ENCODE measurements at regions not wholly inside any gene's neighbourhood (a gene's known extent, or its start where the extent isn't known, plus 50 kb on each side); places are given as distances from the start of the nearest gene placed in this dataset.

DNA sequence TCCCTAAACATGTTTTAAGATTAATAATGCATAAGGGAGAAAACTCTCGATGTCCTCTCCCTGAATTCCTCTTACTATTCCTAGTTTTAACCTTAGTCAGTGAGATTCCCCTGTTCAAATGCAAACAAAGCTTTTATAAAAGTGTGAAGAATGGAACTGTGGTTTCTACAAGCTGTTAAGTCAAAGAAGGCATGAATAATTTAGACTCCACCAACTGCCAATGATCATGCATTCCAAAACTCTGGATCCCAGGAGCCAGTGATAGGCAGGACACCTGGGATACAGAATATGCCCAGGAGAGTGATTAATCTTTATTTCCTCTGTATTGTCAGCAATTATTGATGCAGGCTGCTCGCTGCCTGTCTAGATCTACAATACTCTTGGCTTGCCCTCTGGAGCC, 190.3 kb upstream of the ATF7IP start:
- no peak overlapping the region for H3K9ac ChIP-seq (ENCODE audit: low read length in 5 of 5)
- H3K27me3 ChIP-seq (ENCODE audit: control insufficient read depth in 5 of 5, insufficient read depth in 4 of 5, low read length in 5 of 5): peaks cover 0 to 8% (median 0%) of the 10 kb centered on the region in 5 donors
- no peak overlapping the region for H3K4me3 ChIP-seq (ENCODE audit: low read depth in 1 of 5, low read length in 5 of 5)
- H3K36me3 ChIP-seq (ENCODE audit: control insufficient read depth in 5 of 5, insufficient read depth in 5 of 5, low read length in 5 of 5): no peaks in the 10 kb centered on the region
- H3K9me3 ChIP-seq (ENCODE audit: control insufficient read depth in 5 of 5, low read length in 5 of 5): no peaks in the 10 kb centered on the region
- no peak overlapping the region for H3K27ac ChIP-seq (ENCODE audit: low read depth, low read length)
- no peaks in the 10 kb centered on the region for H3K4me1 ChIP-seq (ENCODE audit: control insufficient read depth in 5 of 5, insufficient read depth in 5 of 5, low read length in 5 of 5)

GRCh38 chr12:14185427-14186192, 179.9 kb upstream of the ATF7IP start:
- Histone ChIP-seq H3K4me3 (ENCODE audit: low read depth in 1 of 5, low read length in 5 of 5) (no peak overlapping the region), H3K9ac (ENCODE audit: low read length in 5 of 5) (no peak overlapping the region), H3K27me3 (ENCODE audit: control insufficient read depth in 5 of 5, insufficient read depth in 4 of 5, low read length in 5 of 5) (no peaks in the 10 kb centered on the region), H3K9me3 (ENCODE audit: control insufficient read depth in 5 of 5, low read length in 5 of 5) (no peaks in the 10 kb centered on the region), H3K4me1 (ENCODE audit: control insufficient read depth in 5 of 5, insufficient read depth in 5 of 5, low read length in 5 of 5) (peaks cover 0 to 4% (median 2%) of the 10 kb centered on the region in 5 donors), H3K27ac (ENCODE audit: low read depth, low read length) (no peak overlapping the region), H3K36me3 (ENCODE audit: control insufficient read depth in 5 of 5, insufficient read depth in 5 of 5, low read length in 5 of 5) (no peaks in the 10 kb centered on the region)

GRCh38 chr12:14186193-14186502, 179.3 kb upstream of the ATF7IP start:
- H3K27ac ChIP-seq (ENCODE audit: low read depth, low read length): no peak overlapping the region
- H3K27me3 ChIP-seq (ENCODE audit: control insufficient read depth in 5 of 5, insufficient read depth in 4 of 5, low read length in 5 of 5): no peaks in the 10 kb centered on the region
- no peak overlapping the region for H3K9ac ChIP-seq (ENCODE audit: low read length in 5 of 5)
- H3K9me3 ChIP-seq (ENCODE audit: control insufficient read depth in 5 of 5, low read length in 5 of 5): no peaks in the 10 kb centered on the region
- no peaks in the 10 kb centered on the region for H3K36me3 ChIP-seq (ENCODE audit: control insufficient read depth in 5 of 5, insufficient read depth in 5 of 5, low read length in 5 of 5)
- peaks cover 0 to 4% (median 2%) of the 10 kb centered on the region in 5 donors for H3K4me1 ChIP-seq (ENCODE audit: control insufficient read depth in 5 of 5, insufficient read depth in 5 of 5, low read length in 5 of 5)
- H3K4me3 ChIP-seq (ENCODE audit: low read depth in 1 of 5, low read length in 5 of 5): no peak overlapping the region

DNA sequence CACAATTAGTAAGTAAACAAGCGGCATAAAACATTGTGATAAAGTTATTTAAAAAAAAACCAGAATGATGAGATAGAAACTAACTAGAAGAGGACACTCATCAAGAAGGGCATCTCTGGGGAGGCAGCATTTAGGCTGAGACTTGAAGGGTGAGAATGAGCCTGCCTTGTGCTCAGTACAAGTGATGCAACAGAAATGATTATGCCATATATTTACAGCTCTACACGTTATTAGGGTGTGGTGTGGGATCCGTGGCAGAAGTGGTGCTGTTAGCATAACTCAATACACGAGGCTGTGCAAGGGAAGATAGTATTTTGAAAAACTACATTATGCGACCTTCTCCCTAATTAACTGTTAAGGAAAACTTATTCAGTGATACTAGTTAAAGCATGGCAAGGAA, 178.5 kb upstream of the ATF7IP start:
- H3K36me3 ChIP-seq (ENCODE audit: control insufficient read depth in 5 of 5, insufficient read depth in 5 of 5, low read length in 5 of 5): no peaks in the 10 kb centered on the region
- no peaks in the 10 kb centered on the region for H3K9me3 ChIP-seq (ENCODE audit: control insufficient read depth in 5 of 5, low read length in 5 of 5)
- H3K9ac ChIP-seq (ENCODE audit: low read length in 5 of 5): no peak overlapping the region
- H3K4me1 ChIP-seq (ENCODE audit: control insufficient read depth in 5 of 5, insufficient read depth in 5 of 5, low read length in 5 of 5): peaks cover 0 to 4% (median 2%) of the 10 kb centered on the region in 5 donors
- no peak overlapping the region for H3K4me3 ChIP-seq (ENCODE audit: low read depth in 1 of 5, low read length in 5 of 5)
- H3K27ac ChIP-seq (ENCODE audit: low read depth, low read length): no peak overlapping the region
- H3K27me3 ChIP-seq (ENCODE audit: control insufficient read depth in 5 of 5, insufficient read depth in 4 of 5, low read length in 5 of 5): no peaks in the 10 kb centered on the region

DNA sequence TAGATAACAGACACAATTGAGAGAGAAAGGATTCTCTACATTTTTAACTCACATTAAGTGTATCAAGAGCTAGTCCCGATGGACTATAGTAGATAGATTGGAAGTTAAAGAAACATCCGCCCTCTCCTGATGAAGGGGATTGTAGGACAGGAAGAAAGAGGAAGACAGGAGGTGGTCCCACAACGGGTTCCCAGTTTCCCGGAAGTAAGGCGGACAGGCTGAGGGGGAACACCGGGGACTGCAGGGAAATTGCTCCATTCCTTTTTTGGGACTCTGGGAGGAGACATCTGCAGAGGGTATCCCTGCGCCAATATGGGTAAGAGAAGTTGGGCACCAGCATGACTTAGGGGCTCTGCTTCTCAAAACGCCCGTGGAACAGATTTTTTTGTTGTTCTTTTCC, 177.5 kb upstream of the ATF7IP start:
- H3K9me3 ChIP-seq (ENCODE audit: control insufficient read depth in 5 of 5, low read length in 5 of 5): no peaks in the 10 kb centered on the region
- peaks cover 0 to 4% (median 2%) of the 10 kb centered on the region in 5 donors for H3K4me1 ChIP-seq (ENCODE audit: control insufficient read depth in 5 of 5, insufficient read depth in 5 of 5, low read length in 5 of 5)
- no peaks in the 10 kb centered on the region for H3K27me3 ChIP-seq (ENCODE audit: control insufficient read depth in 5 of 5, insufficient read depth in 4 of 5, low read length in 5 of 5)
- H3K27ac ChIP-seq (ENCODE audit: low read depth, low read length): no peak overlapping the region
- H3K36me3 ChIP-seq (ENCODE audit: control insufficient read depth in 5 of 5, insufficient read depth in 5 of 5, low read length in 5 of 5): no peaks in the 10 kb centered on the region
- no peak overlapping the region for H3K4me3 ChIP-seq (ENCODE audit: low read depth in 1 of 5, low read length in 5 of 5)
- no peak overlapping the region for H3K9ac ChIP-seq (ENCODE audit: low read length in 5 of 5)

DNA sequence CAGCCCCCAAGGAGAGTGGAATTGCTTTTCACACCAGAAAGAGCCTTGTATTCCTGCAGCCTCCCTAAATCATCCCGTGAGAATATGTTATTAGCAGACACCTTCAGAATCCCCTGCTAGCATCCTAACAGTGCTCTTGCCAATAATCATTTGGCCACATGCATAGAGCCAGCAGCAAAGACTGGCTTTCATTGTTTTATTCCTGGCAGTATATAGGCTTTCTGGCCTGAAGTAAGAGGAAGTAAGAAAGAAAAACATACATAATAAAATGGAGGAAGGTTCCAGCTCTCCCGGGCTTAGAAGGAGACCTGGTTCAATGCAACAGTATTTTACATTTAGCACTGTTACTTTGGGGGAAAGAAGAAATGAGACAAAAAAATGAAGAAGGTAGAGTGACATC, 176.7 kb upstream of the ATF7IP start:
- H3K4me1 ChIP-seq (ENCODE audit: control insufficient read depth in 5 of 5, insufficient read depth in 5 of 5, low read length in 5 of 5): peaks cover 0 to 4% (median 2%) of the 10 kb centered on the region in 5 donors
- H3K36me3 ChIP-seq (ENCODE audit: control insufficient read depth in 5 of 5, insufficient read depth in 5 of 5, low read length in 5 of 5): no peaks in the 10 kb centered on the region
- H3K9me3 ChIP-seq (ENCODE audit: control insufficient read depth in 5 of 5, low read length in 5 of 5): no peaks in the 10 kb centered on the region
- no peaks in the 10 kb centered on the region for H3K27me3 ChIP-seq (ENCODE audit: control insufficient read depth in 5 of 5, insufficient read depth in 4 of 5, low read length in 5 of 5)
- no peak overlapping the region for H3K9ac ChIP-seq (ENCODE audit: low read length in 5 of 5)
- no peak overlapping the region for H3K27ac ChIP-seq (ENCODE audit: low read depth, low read length)
- no peak overlapping the region for H3K4me3 ChIP-seq (ENCODE audit: low read depth in 1 of 5, low read length in 5 of 5)

DNA sequence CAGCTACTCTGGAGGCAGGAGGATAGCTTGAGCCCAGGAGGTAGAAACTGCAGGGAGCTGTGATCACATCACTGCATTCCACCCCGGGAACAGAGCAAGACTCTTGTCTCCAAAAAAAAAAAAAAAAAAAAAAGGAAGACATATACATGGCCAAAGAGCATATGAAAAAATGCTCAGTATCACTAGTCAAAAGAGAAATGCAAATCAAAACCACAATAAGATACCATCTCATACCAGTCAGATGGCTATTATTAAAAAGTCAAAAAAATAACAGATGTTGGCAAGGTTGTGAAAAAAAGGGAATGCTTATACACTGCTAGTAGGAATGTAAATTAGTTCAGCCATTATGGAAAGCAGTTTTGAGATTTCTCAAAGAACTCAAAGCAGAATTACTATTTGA, 174.8 kb upstream of the ATF7IP start:
- Histone ChIP-seq H3K27ac (ENCODE audit: low read depth, low read length) (no peak overlapping the region), H3K4me1 (ENCODE audit: control insufficient read depth in 5 of 5, insufficient read depth in 5 of 5, low read length in 5 of 5) (peaks cover 0 to 3% (median 0%) of the 10 kb centered on the region in 5 donors)

GRCh38 chr12:14191612-14192011, 173.9 kb upstream of the ATF7IP start:
- H3K4me3 ChIP-seq (ENCODE audit: low read depth in 1 of 5, low read length in 5 of 5): no peak overlapping the region
- H3K9me3 ChIP-seq (ENCODE audit: control insufficient read depth in 5 of 5, low read length in 5 of 5): no peaks in the 10 kb centered on the region
- H3K27ac ChIP-seq (ENCODE audit: low read depth, low read length): no peak overlapping the region
- peaks cover 0 to 4% (median 0%) of the 10 kb centered on the region in 5 donors for H3K27me3 ChIP-seq (ENCODE audit: control insufficient read depth in 5 of 5, insufficient read depth in 4 of 5, low read length in 5 of 5)
- no peaks in the 10 kb centered on the region for H3K36me3 ChIP-seq (ENCODE audit: control insufficient read depth in 5 of 5, insufficient read depth in 5 of 5, low read length in 5 of 5)
- no peak overlapping the region for H3K9ac ChIP-seq (ENCODE audit: low read length in 5 of 5)
- H3K4me1 ChIP-seq (ENCODE audit: control insufficient read depth in 5 of 5, insufficient read depth in 5 of 5, low read length in 5 of 5): no peaks in the 10 kb centered on the region

More for the DNA sequence above, 174.8 kb upstream of the ATF7IP start:
- Histone ChIP-seq H3K27me3 (ENCODE audit: control insufficient read depth in 5 of 5, insufficient read depth in 4 of 5, low read length in 5 of 5) (peaks cover 0 to 4% (median 0%) of the 10 kb centered on the region in 5 donors), H3K4me3 (ENCODE audit: low read depth in 1 of 5, low read length in 5 of 5) (no peak overlapping the region), H3K9ac (ENCODE audit: low read length in 5 of 5) (no peak overlapping the region), H3K36me3 (ENCODE audit: control insufficient read depth in 5 of 5, insufficient read depth in 5 of 5, low read length in 5 of 5) (no peaks in the 10 kb centered on the region), H3K9me3 (ENCODE audit: control insufficient read depth in 5 of 5, low read length in 5 of 5) (no peaks in the 10 kb centered on the region)

- no peak overlapping the region for H3K9ac ChIP-seq (ENCODE audit: low read length in 5 of 5)
- no peaks in the 10 kb centered on the region for H3K36me3 ChIP-seq (ENCODE audit: control insufficient read depth in 5 of 5, insufficient read depth in 5 of 5, low read length in 5 of 5)
- H3K9me3 ChIP-seq (ENCODE audit: control insufficient read depth in 5 of 5, low read length in 5 of 5): no peaks in the 10 kb centered on the region
- H3K27ac ChIP-seq (ENCODE audit: low read depth, low read length): no peak overlapping the region
- no peaks in the 10 kb centered on the region for H3K4me1 ChIP-seq (ENCODE audit: control insufficient read depth in 5 of 5, insufficient read depth in 5 of 5, low read length in 5 of 5)
- no peak overlapping the region for H3K4me3 ChIP-seq (ENCODE audit: low read depth in 1 of 5, low read length in 5 of 5)
- H3K27me3 ChIP-seq (ENCODE audit: control insufficient read depth in 5 of 5, insufficient read depth in 4 of 5, low read length in 5 of 5): peaks cover 0 to 4% (median 0%) of the 10 kb centered on the region in 5 donors
Measured at GRCh38 chr12:14193639-14194038, 171.8 kb upstream of the ATF7IP start.

DNA sequence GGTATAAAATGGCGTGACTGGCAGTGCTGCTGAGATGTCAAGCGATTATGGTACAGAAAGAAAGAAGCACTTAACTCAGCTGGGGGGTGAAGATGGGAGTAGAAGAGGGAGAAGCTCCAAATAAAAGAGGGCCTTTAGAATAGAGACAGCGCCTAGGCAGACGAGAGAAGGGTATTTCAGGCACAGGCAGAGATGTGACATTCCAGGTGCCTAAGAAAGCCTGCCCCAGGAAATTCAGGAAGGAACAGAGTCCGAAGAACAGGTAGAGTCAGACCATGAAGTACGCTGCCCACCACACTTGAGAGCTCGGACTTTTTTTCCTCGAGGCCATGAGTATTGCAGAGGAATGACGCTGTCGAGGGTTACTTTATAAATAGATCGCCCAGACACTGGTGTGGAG, 170.9 kb upstream of the ATF7IP start:
- H3K9ac ChIP-seq (ENCODE audit: low read length in 5 of 5): no peak overlapping the region
- no peak overlapping the region for H3K4me3 ChIP-seq (ENCODE audit: low read depth in 1 of 5, low read length in 5 of 5)
- H3K27me3 ChIP-seq (ENCODE audit: control insufficient read depth in 5 of 5, insufficient read depth in 4 of 5, low read length in 5 of 5): peaks cover 0 to 4% (median 0%) of the 10 kb centered on the region in 5 donors
- H3K9me3 ChIP-seq (ENCODE audit: control insufficient read depth in 5 of 5, low read length in 5 of 5): no peaks in the 10 kb centered on the region
- H3K27ac ChIP-seq (ENCODE audit: low read depth, low read length): no peak overlapping the region
- no peaks in the 10 kb centered on the region for H3K36me3 ChIP-seq (ENCODE audit: control insufficient read depth in 5 of 5, insufficient read depth in 5 of 5, low read length in 5 of 5)
- peaks cover 0 to under 1% (median 0%) of the 10 kb centered on the region in 5 donors for H3K4me1 ChIP-seq (ENCODE audit: control insufficient read depth in 5 of 5, insufficient read depth in 5 of 5, low read length in 5 of 5)
